H1 (cell line): ENCODE measurements at regions not wholly inside any gene's neighbourhood (a gene's known extent, or its start where the extent isn't known, plus 50 kb on each side); places are given as distances from the start of the nearest gene placed in this dataset.
"Not testable (repeated sequence)": the region's sequence is repeated elsewhere in the genome, so short reads cannot be mapped to it uniquely, and the experiment has no call there.

Source experiments
- CTCF ChIA-PET: fragments of 300-600 bp; sonication (Branson Sonifier 250); formaldehyde crosslinking; loops from one replicate; lab custom pipeline; 2021; ENCODE audit not compliant: partially characterized antibody; lab: Charles Lee
- POLR2A ChIA-PET: fragments of 300-600 bp; sonication (Branson Sonifier 250); formaldehyde crosslinking; loops from one replicate; lab custom pipeline; 2021; ENCODE audit warnings: inconsistent platforms; ENCODE audit not compliant: partially characterized antibody; lab: Charles Lee
- DNase-seq, 2 experiments: peaks; one replicate each; pipeline versions ENCODE4 v3.0.0 to v3.0.0-alpha.2; 2010 to 2022; ENCODE audit warnings: low spot score in 2 of 2, low read depth in 1 of 2, mixed read lengths in 1 of 2
- FAIRE-seq: peaks from 2 replicates; lab custom pipeline; 2011; peaks lifted over from hg19 to GRCh38; lab: Jason Lieb, UNC
- H2AFZ ChIP-seq: 2 replicates; pipeline ENCODE4 v1.8.1; 2012; ENCODE audit warnings: low read length, inconsistent platforms
- H2AK5ac ChIP-seq: 2 replicates; pipeline ENCODE4 v1.6.1; 2013; ENCODE audit warnings: low read depth, low read length
- H2BK120ac ChIP-seq: replicated peaks from 2 replicates; pipeline ENCODE3; 2013; ENCODE audit warnings: low read depth, low read length, inconsistent platforms
- H2BK12ac ChIP-seq: 2 replicates; pipeline ENCODE4 v1.6.1; 2013; ENCODE audit warnings: low read depth, low read length
- H2BK15ac ChIP-seq: 2 replicates; pipeline ENCODE4 v1.6.1; 2013; ENCODE audit warnings: low read length
- H2BK20ac ChIP-seq: 2 replicates; pipeline ENCODE4 v1.6.1; 2013; ENCODE audit warnings: low read length
- H2BK5ac ChIP-seq: 2 replicates; pipeline ENCODE4 v1.6.1; 2013; ENCODE audit warnings: low read depth, low read length
- H3K14ac ChIP-seq: 2 replicates; pipeline ENCODE4 v1.6.1; 2013; ENCODE audit warnings: inconsistent platforms; ENCODE audit not compliant: insufficient read length
- H3K18ac ChIP-seq: 2 replicates; pipeline ENCODE4 v1.6.1; 2013; ENCODE audit warnings: low read length; ENCODE audit errors: extremely low read depth
- H3K23ac ChIP-seq: 2 replicates; pipeline ENCODE4 v1.6.1; 2013; ENCODE audit warnings: inconsistent platforms; ENCODE audit not compliant: insufficient read length
- H3K23me2 ChIP-seq: 2 replicates; pipeline ENCODE4 v1.6.1; 2013; ENCODE audit warnings: low read depth, low read length
- H3K27ac ChIP-seq: 2 replicates; pipeline ENCODE4 v1.6.1; 2011; ENCODE audit warnings: low read depth, low read length, inconsistent platforms
- H3K27me3 ChIP-seq, 4 experiments: replicated peaks in 1 of 4; 1 replicate in 1 of 4; 2 replicates in 3 of 4; pipeline versions ENCODE4 v1.6.1 to v1.8.1; 2011 to 2013; ENCODE audit warnings: low read length in 3 of 4, mild to moderate bottlenecking in 3 of 4, inconsistent platforms in 2 of 4, mixed read lengths in 2 of 4, moderate library complexity in 1 of 4; ENCODE audit not compliant: control insufficient read depth in 3 of 4, insufficient read depth in 3 of 4; ENCODE audit errors: extremely low read depth in 1 of 4
- H3K36me3 ChIP-seq, 4 experiments: 2 replicates each; pipeline versions ENCODE4 v1.6.1 to v1.8.1; 2011 to 2013; ENCODE audit warnings: mild to moderate bottlenecking in 4 of 4, low read length in 3 of 4, moderate library complexity in 2 of 4, control low read depth in 1 of 4, inconsistent platforms in 1 of 4; ENCODE audit not compliant: insufficient read depth in 4 of 4, control insufficient read depth in 2 of 4
- H3K4ac ChIP-seq: replicated peaks from 2 replicates; pipeline ENCODE3; 2013; ENCODE audit warnings: low read length, low read depth, mixed read lengths, inconsistent platforms; ENCODE audit not compliant: insufficient read length
- H3K4me1 ChIP-seq, 4 experiments: replicated peaks in 1 of 4; 1 replicate in 1 of 4; 2 replicates in 3 of 4; pipeline versions ENCODE4 v1.6.1 to v1.8.1; 2011 to 2013; ENCODE audit warnings: low read length in 3 of 4, inconsistent platforms in 2 of 4, mixed read lengths in 1 of 4; ENCODE audit not compliant: insufficient read depth in 4 of 4, control insufficient read depth in 3 of 4
- H3K4me2 ChIP-seq, 2 experiments: 2 replicates each; pipeline versions ENCODE4 v1.6.1 to v1.8.1; 2011 to 2013; ENCODE audit warnings: low read depth in 2 of 2, low read length in 2 of 2, control low read depth in 1 of 2, inconsistent platforms in 1 of 2, mild to moderate bottlenecking in 1 of 2; ENCODE audit not compliant: insufficient read depth in 1 of 2
- H3K4me3 ChIP-seq, 4 experiments: fragments of 200-600, 300-600 bp in 1 of 4; sonication (generic), shearing (Covaris generic), sonication (Bioruptor Twin) in 1 of 4; 2 replicates each; pipeline versions ENCODE4 v1.5.1 to v1.8.1; 2011 to 2016; ENCODE audit warnings: low read length in 4 of 4, low read depth in 3 of 4, control low read depth in 2 of 4, inconsistent platforms in 2 of 4, mild to moderate bottlenecking in 2 of 4, mixed read lengths in 1 of 4, moderate library complexity in 1 of 4; ENCODE audit not compliant: insufficient read depth in 2 of 4; ENCODE audit errors: extremely low read depth in 1 of 4
- H3K56ac ChIP-seq: replicated peaks from 2 replicates; pipeline ENCODE3; 2013; ENCODE audit warnings: low read depth, mild to moderate bottlenecking, mixed read lengths, low read length, inconsistent platforms; ENCODE audit not compliant: insufficient read length
- H3K79me1 ChIP-seq: 2 replicates; pipeline ENCODE4 v1.6.1; 2013; ENCODE audit warnings: low read depth, low read length, control low read depth
- H3K79me2 ChIP-seq, 2 experiments: 2 replicates each; pipeline versions ENCODE4 v1.6.1 to v1.8.1; 2012 to 2013; ENCODE audit warnings: low read length in 2 of 2, mild to moderate bottlenecking in 2 of 2, inconsistent platforms in 1 of 2; ENCODE audit not compliant: insufficient read depth in 2 of 2, control insufficient read depth in 1 of 2
- H3K9ac ChIP-seq, 4 experiments: replicated peaks in 1 of 4; 1 replicate in 1 of 4; 2 replicates in 3 of 4; pipeline versions ENCODE4 v1.6.1 to v1.8.1; 2011 to 2013; ENCODE audit warnings: low read depth in 3 of 4, low read length in 3 of 4, control low read depth in 2 of 4, mild to moderate bottlenecking in 2 of 4, moderate library complexity in 2 of 4, inconsistent platforms in 1 of 4; ENCODE audit errors: extremely low read depth in 1 of 4
- H3K9me3 ChIP-seq, 2 experiments: 2 replicates each; pipeline versions ENCODE4 v1.6.1 to v1.8.1; 2012 to 2013; ENCODE audit warnings: mild to moderate bottlenecking in 2 of 2, moderate library complexity in 2 of 2, control low read depth in 1 of 2, inconsistent platforms in 1 of 2, low read depth in 1 of 2, low read length in 1 of 2, mixed read lengths in 1 of 2; ENCODE audit not compliant: insufficient read depth in 2 of 2
- H4K20me1 ChIP-seq, 2 experiments: replicated peaks in 1 of 2; 2 replicates each; pipeline versions ENCODE3 to v1.8.1; 2011 to 2013; ENCODE audit warnings: inconsistent platforms in 2 of 2, low read length in 2 of 2, mild to moderate bottlenecking in 1 of 2; ENCODE audit not compliant: insufficient read depth in 2 of 2, control insufficient read depth in 1 of 2
- H4K5ac ChIP-seq: 2 replicates; pipeline ENCODE4 v1.6.1; 2013; ENCODE audit warnings: low read length, low read depth, mixed read lengths, inconsistent platforms; ENCODE audit not compliant: insufficient read length
- H4K8ac ChIP-seq: 2 replicates; pipeline ENCODE4 v1.8.0; 2013; ENCODE audit warnings: mild to moderate bottlenecking, moderate library complexity, low read length, inconsistent platforms; ENCODE audit not compliant: insufficient read depth; ENCODE audit errors: extremely low read depth
- H4K91ac ChIP-seq: replicated peaks from 2 replicates; pipeline ENCODE3; 2013; ENCODE audit warnings: low read length, mixed read lengths, inconsistent platforms; ENCODE audit not compliant: insufficient read length
- BACH1 ChIP-seq: IDR thresholded peaks from 2 replicates; pipeline ENCODE4 v1.6.1; 2012; ENCODE audit warnings: low read length, improper control_type of control experiment
- CTCF ChIP-seq, 3 experiments: IDR thresholded peaks; 1 replicate in 2 of 3; 2 replicates in 1 of 3; pipeline versions ENCODE4 v1.5.1 to v1.6.1; 2011; ENCODE audit warnings: low read length in 3 of 3, mild to moderate bottlenecking in 3 of 3, inconsistent platforms in 2 of 3, low read depth in 1 of 3, moderate library complexity in 1 of 3; ENCODE audit not compliant: insufficient read depth in 1 of 3; ENCODE audit errors: control extremely low read depth in 1 of 3
- EP300 ChIP-seq, 2 experiments: IDR thresholded peaks; 1 replicate in 1 of 2; 2 replicates in 1 of 2; pipeline ENCODE4 v1.6.1; 2011 to 2012; ENCODE audit warnings: low read depth in 2 of 2, low read length in 2 of 2, mild to moderate bottlenecking in 2 of 2, borderline replicate concordance in 1 of 2, inconsistent platforms in 1 of 2, moderate library complexity in 1 of 2
- MAX ChIP-seq: IDR thresholded peaks from 2 replicates; pipeline ENCODE4 v1.6.1; 2012; ENCODE audit warnings: inconsistent platforms
- WGBS, 2 experiments: shearing (Covaris generic) in 1 of 2; methylation state at CpG; one replicate each; pipeline versions ENCODE4 v1.1.6 to v1.1.7; 2013 to 2015; ENCODE audit warnings: low lambda C conversion rate in 2 of 2, mixed read lengths in 2 of 2, inconsistent platforms in 1 of 2, low coverage in 1 of 2, missing lambda C conversion rate in 1 of 2; ENCODE audit not compliant: insufficient replicate concordance in 2 of 2, insufficient coverage in 1 of 2, insufficient read length in 1 of 2; ENCODE audit errors: extremely low coverage in 1 of 2, missing lambda C conversion rate in 1 of 2; 5-methylcytosine and 5-hydroxymethylcytosine counted together

- TF ChIP-seq BACH1 (no peak), MAX (no peak), EP300 (IDR thresholded peaks at IDR 0.05; ENCODE audit: borderline replicate concordance in 1 of 2, low read depth in 2 of 2, low read length in 2 of 2) (no peak), CTCF (IDR thresholded peaks at IDR 0.05; ENCODE audit: control extremely low read depth in 1 of 3, insufficient read depth in 1 of 3, low read depth in 1 of 3, low read length in 3 of 3) (no peak)
- TF ChIP-seq, all 59 proteins: peak for 0
Observed at GRCh38 chr13:80677227-80677626, 336.3 kb upstream of the SPRY2 start (continued).

GRCh38 chr13:80675442-80675841, 334.5 kb upstream of the SPRY2 start:
- H3K4me2 ChIP-seq, H4K20me1 ChIP-seq, H3K4ac ChIP-seq, H2AK5ac ChIP-seq, H3K18ac ChIP-seq, H3K56ac ChIP-seq, H3K23me2 ChIP-seq, H3K27me3 ChIP-seq, H3K23ac ChIP-seq, H4K5ac ChIP-seq, POLR2A ChIA-PET, H3K14ac ChIP-seq, H2AFZ ChIP-seq, H3K27ac ChIP-seq, H3K9ac ChIP-seq, CTCF ChIA-PET, H2BK15ac ChIP-seq, H2BK12ac ChIP-seq, H3K79me2 ChIP-seq, DNase-seq, H3K9me3 ChIP-seq, H3K4me3 ChIP-seq, H2BK120ac ChIP-seq, H3K36me3 ChIP-seq, H3K79me1 ChIP-seq, H4K8ac ChIP-seq, H3K4me1 ChIP-seq, H4K91ac ChIP-seq, FAIRE-seq, H2BK20ac ChIP-seq, H2BK5ac ChIP-seq: not testable (repeated sequence)
- 100% methylated on average over 2 of the region's 2 CpGs; no CpG with 5 or more reads in 1 of the 2 experiments for WGBS, 2 experiments
